ENCODE measurements at regions not wholly inside any gene's neighbourhood (a gene's known extent, or its start where the extent isn't known, plus 50 kb on each side); places are given as distances from the start of the nearest gene placed in this dataset.

GRCh38 chr1:87224201-87224600 is 104.5 kb upstream of the LMO4 start:
- no peak for DNase-seq

DNA sequence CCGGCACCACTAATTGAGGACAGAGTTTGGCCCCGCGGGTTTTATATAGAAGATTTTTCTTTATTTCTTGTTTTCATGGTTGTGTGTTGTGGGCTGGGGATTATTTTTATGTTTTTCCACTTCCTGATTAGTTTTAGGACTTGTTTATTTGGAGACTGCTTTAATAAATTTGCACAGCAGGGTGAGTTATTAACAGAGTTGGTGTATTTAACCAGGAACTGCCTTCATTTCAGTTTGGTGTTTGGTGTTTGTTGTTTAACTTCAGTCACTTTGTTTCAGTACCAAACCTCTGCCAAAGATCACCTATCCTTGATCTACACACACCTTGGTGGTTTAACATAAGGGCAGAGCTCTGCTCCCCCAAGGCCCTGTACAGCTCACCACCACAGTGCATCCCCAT is 103.5 kb upstream of the LMO4 start:
- DNase-seq: no peak

- peak; percentile 55 for DNase-seq
Measured at GRCh38 chr1:87226341-87226760, 102.3 kb upstream of the LMO4 start.

- no peak for DNase-seq
Measured at GRCh38 chr1:87227651-87228050, 101.0 kb upstream of the LMO4 start.

- DNase-seq: peak; percentile 31
Measured at GRCh38 chr1:87230501-87230900, 98.2 kb upstream of the LMO4 start.

- no peak for DNase-seq
Measured at GRCh38 chr1:87231703-87232367, 96.8 kb upstream of the LMO4 start.

- no peak for DNase-seq
Measured at GRCh38 chr1:87236585-87236984, 92.1 kb upstream of the LMO4 start.

DNA sequence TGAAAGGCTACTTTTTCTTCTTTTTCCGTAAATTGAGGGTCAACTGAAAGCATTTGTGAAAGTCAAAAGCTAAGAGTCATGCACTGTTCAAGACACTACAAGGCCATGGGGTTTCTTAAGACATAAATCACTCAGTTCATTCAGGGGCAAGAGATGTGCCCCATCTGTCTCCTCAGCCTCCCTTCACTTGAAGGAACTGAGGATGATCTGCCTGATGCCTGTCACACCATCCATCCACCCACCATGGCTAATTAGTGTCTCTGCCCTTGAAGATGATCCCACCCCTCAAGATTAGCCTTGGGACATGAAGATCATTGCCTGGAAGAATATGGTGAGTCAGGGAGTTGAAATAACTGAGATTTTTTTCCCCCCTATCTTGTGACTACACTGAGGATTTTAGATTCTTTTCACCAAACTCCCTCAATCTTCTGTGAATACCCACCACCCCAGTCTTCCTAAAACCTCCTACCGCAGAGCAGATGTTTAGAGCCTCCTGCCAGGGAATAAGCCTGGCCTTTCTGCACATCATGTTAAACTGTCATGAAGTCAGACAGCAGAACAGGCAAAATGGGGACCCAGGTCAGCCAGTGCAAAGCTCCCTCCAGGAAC is 88.6 kb upstream of the LMO4 start:
- DNase-seq: no peak

DNA sequence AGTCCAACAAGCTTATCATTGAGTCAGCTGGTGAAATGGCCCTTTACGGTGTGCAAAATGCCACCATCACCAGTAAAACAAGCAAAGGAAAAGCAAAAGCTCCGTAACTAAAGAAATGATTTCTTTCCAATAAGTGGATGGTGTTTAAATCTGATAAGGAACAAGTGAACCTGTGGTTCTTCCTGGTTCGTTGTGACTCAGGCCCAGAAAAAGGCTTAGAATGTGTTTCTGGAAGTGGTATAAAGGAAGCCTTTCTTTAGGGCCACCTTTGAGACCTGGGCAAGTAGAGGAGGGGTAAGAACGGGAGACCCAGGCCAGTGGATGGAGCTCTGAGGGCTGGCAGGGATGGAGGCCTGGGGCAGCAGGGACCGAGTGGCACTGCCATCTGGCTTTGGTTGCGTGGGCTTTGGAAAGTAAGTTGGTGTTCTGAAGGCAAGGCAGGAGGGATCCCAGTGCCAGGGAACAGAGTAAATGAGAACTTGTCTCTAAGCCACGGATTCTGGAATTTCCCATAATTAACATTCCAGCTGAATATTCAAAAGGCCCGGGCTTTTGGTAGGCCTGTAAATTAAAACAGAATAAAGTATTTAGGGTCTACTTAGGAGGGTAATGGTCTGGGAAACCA is 87.9 kb upstream of the LMO4 start:
- DNase-seq: no peak

GRCh38 chr1:87242445-87243185 is 86.1 kb upstream of the LMO4 start:
- no peak for DNase-seq

DNA sequence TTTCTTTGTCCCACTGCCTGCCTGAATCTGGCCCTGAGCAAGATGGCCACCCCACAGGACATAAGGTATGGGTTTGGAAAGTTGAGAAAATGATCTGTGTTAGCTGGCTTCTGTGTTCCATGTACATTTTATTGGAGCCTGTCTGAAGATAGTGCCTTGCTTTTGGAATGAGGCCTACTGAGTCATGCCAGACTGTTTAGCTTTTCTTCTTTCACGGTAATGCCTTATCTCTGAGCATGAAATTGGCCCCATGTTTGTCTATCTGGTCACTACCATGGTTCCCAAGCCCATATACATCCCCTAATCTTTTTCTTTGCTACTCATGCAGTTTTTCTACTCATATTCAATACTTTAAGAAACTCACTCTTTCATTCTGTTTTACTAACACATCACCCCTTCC is 85.1 kb upstream of the LMO4 start:
- DNase-seq: no peak

- DNase-seq: peak; percentile 76
Measured at GRCh38 chr1:87246436-87246835, 82.2 kb upstream of the LMO4 start.

GRCh38 chr1:87249803-87250202 is 78.9 kb upstream of the LMO4 start:
- no peak for DNase-seq

GRCh38 chr1:87250336-87250735 is 78.3 kb upstream of the LMO4 start:
- DNase-seq: no peak

- no peak for DNase-seq
Measured at GRCh38 chr1:87252406-87252805, 76.3 kb upstream of the LMO4 start.

DNA sequence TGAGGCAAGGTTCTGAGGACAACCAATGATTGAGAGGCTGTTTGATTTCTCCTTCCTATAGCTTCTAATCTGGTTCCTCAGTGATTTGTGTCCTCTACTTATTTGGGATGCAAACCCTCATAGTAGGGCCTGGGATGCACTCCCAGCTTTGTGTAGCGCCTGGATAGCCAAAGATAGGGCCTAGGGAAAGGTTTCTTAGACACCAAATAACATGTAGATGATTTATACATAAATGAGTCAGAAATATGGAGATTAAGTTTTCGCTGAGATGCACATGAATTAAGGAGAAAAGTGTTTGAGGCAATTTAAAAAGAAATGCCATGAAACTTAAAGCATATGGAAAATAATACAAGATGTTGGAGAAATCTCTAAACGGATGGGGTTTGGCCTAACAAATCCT is 66.0 kb upstream of the LMO4 start:
- no peak for DNase-seq

DNA sequence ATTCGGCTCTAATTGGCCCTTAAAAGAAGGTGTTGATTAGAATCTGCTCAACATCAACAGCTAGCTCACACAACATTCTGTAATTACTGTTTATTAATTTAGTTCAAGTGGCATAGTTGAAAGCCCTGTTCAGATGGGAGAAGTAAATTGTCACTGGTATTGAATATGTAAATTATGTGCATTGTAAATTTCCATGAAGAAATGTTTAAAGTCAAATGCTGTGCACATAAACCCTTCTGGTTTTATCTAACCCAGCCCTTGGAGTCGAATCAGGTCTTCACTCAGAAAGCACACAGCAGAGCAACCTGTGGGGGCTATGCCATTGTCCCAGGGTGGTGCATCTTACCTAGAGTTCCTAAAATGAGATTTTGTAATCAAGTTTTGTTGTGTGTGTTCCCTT is 65.4 kb upstream of the LMO4 start:
- DNase-seq: no peak

- DNase-seq: no peak
Measured at GRCh38 chr1:87263785-87264184, 64.9 kb upstream of the LMO4 start.

- DNase-seq: no peak
Measured at GRCh38 chr1:87264976-87265375, 63.7 kb upstream of the LMO4 start.

GRCh38 chr1:87265786-87266185 is 62.9 kb upstream of the LMO4 start:
- no peak for DNase-seq

- DNase-seq: no peak
Measured at GRCh38 chr1:87268111-87268510, 60.6 kb upstream of the LMO4 start.

DNA sequence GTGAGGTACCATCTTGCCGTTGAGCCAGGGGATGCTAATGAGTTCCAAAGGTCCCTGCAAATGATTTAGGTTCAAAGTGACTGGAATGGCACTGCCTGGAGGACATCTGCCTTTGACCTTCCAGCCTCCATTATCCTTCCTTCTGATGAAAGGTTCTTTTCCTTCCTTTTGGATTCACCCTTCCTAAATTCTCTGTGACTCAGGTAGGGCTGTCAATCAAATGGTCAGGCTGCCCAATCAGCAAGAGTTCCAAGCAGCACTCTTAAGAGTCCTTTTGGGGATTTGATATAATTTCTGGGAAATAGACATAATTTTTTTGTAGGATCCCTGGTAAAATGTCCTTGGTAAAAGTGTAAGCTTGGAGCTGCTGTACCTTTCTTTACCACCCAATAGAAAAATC is 58.8 kb upstream of the LMO4 start:
- no peak for DNase-seq

GRCh38 chr1:87273291-87273690 is 55.4 kb upstream of the LMO4 start:
- no peak for DNase-seq
